ENCODE measurements at regions not wholly inside any gene's neighbourhood (a gene's known extent, or its start where the extent isn't known, plus 50 kb on each side); places are given as distances from the start of the nearest gene placed in this dataset.

DNA sequence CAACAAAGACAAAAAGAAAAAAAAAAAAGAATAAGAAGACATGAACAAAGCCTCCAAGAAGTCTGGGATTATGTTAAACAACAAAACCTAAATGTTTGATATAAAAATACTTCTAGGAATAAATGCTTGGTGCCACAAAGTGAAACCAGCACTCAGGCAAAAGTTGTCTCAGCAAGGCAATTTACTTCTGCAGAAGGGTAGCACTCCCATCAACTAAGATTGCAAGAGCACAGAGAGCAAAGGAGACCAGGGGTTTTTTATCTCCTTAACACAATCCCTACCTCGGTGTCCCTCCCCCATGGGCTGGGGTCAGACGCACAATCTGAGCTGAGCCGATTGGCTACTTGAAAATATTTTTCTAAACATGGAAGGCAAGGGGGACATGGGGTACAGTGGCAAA, 381.3 kb upstream of the SLC24A2 start:
- no peak overlapping the region for H3K27ac Mint-ChIP-seq
- H3K4me1 Mint-ChIP-seq = no peaks in the 10 kb centered on the region
- no peak overlapping the region for H3K4me3 Mint-ChIP-seq
- H3K36me3 Mint-ChIP-seq = peaks cover 10 to 14% of the 10 kb centered on the region in 2 donors
- peaks cover 11 to 19% of the 10 kb centered on the region in 2 donors for H3K27me3 Mint-ChIP-seq
- DNase-seq (no peak), ATAC-seq (replicated peaks) (no peak)
- peaks cover 34 to 38% of the 10 kb centered on the region in 2 donors for H3K9me3 Mint-ChIP-seq

DNA sequence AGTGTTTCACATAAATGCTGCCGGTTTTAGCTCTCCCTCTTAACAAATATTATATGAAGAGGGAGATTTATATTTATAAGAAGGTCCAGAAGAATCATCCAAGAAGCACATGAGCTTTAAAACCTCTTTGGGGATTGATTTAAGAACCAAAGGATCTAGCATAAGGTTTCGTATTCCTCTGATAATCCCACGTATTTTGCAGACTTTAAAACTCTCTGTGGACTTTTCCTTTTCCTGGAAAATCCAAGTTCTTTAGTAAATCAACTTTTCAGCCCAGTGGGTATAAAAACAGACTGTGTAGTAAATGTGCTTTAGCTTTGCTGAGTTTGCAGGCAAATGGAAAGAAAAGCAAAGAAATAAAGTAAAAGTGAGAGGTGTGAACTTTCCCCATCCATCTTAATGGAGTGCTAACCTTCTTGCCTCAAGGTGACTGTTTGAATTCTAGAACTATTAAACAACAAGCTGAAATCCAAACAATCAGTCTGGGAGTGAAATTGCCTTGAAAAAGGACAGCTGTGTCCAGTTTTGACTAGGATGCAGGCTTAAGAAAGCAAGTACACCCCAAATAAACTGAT, 363.4 kb upstream of the SLC24A2 start:
- Mint-ChIP-seq H3K4me1 (no peaks in the 10 kb centered on the region), H3K4me3 (no peak overlapping the region), H3K9me3 (no peaks in the 10 kb centered on the region), H3K36me3 (no peaks in the 10 kb centered on the region), H3K27me3 (peaks cover 6 to 11% of the 10 kb centered on the region in 2 donors), H3K27ac (no peak overlapping the region)
- no peak for ATAC-seq (replicated peaks)
- DNase-seq = no peak

DNA sequence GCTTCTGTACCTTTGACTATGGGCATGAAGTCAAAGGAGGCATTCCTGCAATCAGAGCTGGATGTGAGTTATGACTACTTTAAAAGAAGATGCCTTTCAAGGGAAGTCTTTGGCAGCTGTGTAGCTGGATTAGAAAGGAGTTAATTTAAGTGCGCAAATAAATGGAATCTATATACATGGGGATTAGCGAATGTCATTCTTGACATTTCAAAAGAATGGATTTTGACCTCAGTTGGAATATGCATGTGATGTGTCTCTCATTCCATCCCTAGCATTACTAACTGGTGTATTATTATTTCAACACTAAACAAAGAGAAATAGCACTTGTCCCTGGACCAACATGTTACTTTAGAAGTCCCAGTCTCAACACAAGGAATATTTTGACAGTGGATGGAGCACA, 359.6 kb upstream of the SLC24A2 start:
- DNase-seq (no peak), ATAC-seq (replicated peaks) (no peak)
- peaks cover 3 to 10% of the 10 kb centered on the region in 2 donors for H3K4me1 Mint-ChIP-seq
- H3K4me3 Mint-ChIP-seq = no peak overlapping the region
- H3K27me3 Mint-ChIP-seq = peaks cover 9% of the 10 kb centered on the region in 2 donors
- H3K36me3 Mint-ChIP-seq = no peaks in the 10 kb centered on the region
- H3K27ac Mint-ChIP-seq = no peak overlapping the region
- no peaks in the 10 kb centered on the region for H3K9me3 Mint-ChIP-seq

DNA sequence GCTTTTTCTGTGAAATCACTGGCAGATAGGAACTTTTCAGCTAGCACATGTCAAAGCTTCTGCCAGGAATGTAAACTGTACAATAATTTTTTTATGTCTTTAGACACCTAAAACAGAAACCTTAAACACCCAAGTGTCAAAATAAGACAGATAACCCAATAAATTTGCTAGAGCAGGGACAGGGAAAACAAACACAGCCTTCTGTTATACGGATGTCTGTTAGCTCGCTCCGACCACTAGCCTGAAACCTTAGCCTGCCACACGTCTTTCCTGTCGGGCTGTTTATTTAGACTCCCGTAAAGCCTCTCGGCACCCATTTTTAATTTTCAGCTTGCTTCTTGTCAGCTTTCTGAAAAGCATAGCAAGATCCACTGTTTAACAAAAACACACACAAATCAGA, 355.4 kb upstream of the SLC24A2 start:
- Mint-ChIP-seq H3K27ac (no peak overlapping the region), H3K27me3 (peaks cover 13 to 16% of the 10 kb centered on the region in 2 donors), H3K9me3 (no peaks in the 10 kb centered on the region), H3K36me3 (no peaks in the 10 kb centered on the region), H3K4me3 (peak overlapping the region; percentile 28 to 47), H3K4me1 (peaks cover 3 to 10% of the 10 kb centered on the region in 2 donors)
- ATAC-seq (replicated peaks) = no peak
- no peak for DNase-seq

DNA sequence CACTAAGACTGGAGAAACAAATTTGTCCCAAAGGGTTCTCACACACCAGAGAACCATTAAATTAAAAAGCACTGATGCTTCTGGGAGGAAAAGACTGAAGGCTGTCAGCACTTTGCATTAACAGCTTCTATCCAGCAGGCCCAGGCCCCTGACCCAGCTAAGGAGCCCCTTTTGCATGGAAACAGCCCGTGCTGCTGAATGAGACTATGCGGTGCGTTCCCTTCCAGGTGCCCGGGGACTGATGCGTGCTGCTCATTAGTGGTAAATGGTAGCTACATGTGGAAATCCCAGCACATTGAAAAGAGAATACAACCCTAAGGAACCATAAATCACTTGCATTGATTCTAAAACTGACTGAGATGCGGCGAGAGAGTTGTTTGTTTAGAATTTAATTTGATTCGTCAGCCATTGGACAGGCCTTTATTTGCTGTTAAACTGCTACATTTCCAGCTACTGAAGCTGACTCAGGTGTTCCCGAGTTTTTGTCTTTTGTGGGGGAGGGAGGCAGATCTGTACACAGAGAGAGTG, 351.0 kb upstream of the SLC24A2 start:
- H3K4me3 Mint-ChIP-seq = no peak overlapping the region
- no peaks in the 10 kb centered on the region for H3K36me3 Mint-ChIP-seq
- ATAC-seq (replicated peaks) = no peak
- H3K27me3 Mint-ChIP-seq = peaks cover 8 to 16% of the 10 kb centered on the region in 2 donors
- peaks cover 3 to 10% of the 10 kb centered on the region in 2 donors for H3K4me1 Mint-ChIP-seq
- H3K9me3 Mint-ChIP-seq = no peaks in the 10 kb centered on the region
- no peak for DNase-seq
- no peak overlapping the region for H3K27ac Mint-ChIP-seq

DNA sequence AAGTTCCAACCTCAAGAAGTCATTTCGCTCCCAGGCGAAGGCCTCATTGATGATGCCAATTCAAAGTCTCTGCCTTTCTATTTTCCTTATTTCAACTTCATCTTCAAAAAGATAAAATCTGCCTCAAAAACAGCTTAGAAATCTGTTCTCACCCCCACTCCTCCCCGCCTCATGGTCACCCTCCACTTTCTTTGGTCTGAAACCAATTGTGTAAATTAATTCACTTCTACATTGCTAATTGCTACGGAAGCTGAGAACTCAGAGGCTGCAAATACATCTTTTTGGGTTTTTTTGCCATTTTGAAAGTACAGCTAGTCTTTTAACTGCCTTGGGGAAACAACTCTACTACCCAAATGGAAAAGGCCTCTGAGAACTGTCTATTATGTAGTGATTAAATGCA, 350.0 kb upstream of the SLC24A2 start:
- Mint-ChIP-seq H3K27ac (no peak overlapping the region), H3K4me3 (no peak overlapping the region), H3K36me3 (no peaks in the 10 kb centered on the region), H3K27me3 (peaks cover 4 to 8% of the 10 kb centered on the region in 2 donors), H3K9me3 (no peaks in the 10 kb centered on the region), H3K4me1 (peaks cover 0 to 2% of the 10 kb centered on the region in 2 donors)
- no peak for DNase-seq
- no peak for ATAC-seq (replicated peaks)

DNA sequence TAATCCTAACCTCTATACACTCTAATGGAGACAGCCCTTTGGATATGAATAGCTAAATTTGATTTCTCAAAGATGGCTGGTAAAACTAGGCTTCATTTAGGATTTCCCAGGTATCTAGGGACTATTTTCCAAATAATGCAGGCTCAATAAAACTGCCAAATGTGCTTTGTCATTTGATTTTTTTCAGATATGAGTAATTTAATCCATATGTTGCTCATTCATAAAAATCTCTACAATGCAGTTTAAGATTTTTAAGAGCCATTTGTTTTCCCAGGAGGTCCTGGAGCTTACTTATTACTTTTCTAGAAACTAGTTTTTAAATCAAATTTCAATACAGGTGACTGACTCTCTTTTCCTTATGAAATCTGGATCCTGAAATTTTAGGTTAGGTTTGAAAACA, 349.3 kb upstream of the SLC24A2 start:
- no peaks in the 10 kb centered on the region for H3K9me3 Mint-ChIP-seq
- no peaks in the 10 kb centered on the region for H3K36me3 Mint-ChIP-seq
- peaks cover 4 to 5% of the 10 kb centered on the region in 2 donors for H3K27me3 Mint-ChIP-seq
- H3K4me1 Mint-ChIP-seq = no peaks in the 10 kb centered on the region
- no peak overlapping the region for H3K27ac Mint-ChIP-seq
- DNase-seq (no peak), ATAC-seq (replicated peaks) (no peak)
- no peak overlapping the region for H3K4me3 Mint-ChIP-seq

DNA sequence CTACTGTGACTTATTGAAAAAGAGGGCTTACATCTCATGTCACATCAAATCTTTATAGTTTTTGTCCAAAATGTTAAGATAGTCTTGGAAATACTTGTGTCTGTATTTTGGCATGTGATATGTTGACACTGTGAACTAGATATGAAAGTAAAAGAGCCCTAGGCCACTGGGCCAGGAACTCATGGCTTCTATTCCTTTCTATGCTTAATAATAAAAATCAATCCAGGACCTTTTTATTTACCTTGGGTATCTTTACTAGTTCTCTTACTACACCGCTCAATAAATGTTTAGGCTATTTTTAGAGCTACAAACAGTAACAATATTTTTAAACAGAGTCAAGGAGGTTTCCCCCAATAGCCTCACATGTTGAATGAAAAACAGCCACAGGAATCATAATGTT, 348.6 kb upstream of the SLC24A2 start:
- H3K27me3 Mint-ChIP-seq = no peaks in the 10 kb centered on the region
- H3K36me3 Mint-ChIP-seq = no peaks in the 10 kb centered on the region
- H3K27ac Mint-ChIP-seq = no peak overlapping the region
- no peaks in the 10 kb centered on the region for H3K9me3 Mint-ChIP-seq
- H3K4me3 Mint-ChIP-seq = no peak overlapping the region
- DNase-seq = no peak
- no peak for ATAC-seq (replicated peaks)
- no peaks in the 10 kb centered on the region for H3K4me1 Mint-ChIP-seq

DNA sequence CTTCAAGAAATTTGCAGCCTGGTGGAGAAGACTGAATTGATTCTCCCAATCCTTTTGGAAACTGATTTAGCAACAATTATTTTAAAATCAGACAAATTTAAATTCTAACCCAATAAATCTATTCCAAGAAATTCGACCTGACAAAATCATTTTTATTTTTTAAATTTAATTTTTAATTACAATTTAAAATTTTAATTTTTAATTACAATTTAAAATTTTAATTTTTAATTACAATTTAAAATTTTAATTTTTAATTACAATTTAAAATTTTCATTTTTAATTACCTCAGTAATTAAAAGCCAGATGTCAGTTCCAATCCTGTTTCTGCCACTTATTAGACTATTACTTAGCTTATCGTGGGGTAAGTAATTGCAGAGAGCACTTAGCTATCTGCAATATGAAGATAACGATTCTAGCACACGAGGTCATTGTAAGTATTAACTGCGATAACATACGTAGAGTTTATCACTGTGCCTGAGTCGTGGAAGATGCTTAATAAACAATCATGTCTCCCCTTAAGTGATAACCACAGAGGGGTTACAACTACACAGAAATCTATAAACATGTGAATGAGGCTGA, 346.4 kb upstream of the SLC24A2 start:
- Mint-ChIP-seq H3K4me1 (no peaks in the 10 kb centered on the region), H3K27me3 (no peaks in the 10 kb centered on the region), H3K36me3 (no peaks in the 10 kb centered on the region), H3K9me3 (no peaks in the 10 kb centered on the region), H3K27ac (no peak overlapping the region), H3K4me3 (no peak overlapping the region)
- DNase-seq (no peak), ATAC-seq (replicated peaks) (no peak)

DNA sequence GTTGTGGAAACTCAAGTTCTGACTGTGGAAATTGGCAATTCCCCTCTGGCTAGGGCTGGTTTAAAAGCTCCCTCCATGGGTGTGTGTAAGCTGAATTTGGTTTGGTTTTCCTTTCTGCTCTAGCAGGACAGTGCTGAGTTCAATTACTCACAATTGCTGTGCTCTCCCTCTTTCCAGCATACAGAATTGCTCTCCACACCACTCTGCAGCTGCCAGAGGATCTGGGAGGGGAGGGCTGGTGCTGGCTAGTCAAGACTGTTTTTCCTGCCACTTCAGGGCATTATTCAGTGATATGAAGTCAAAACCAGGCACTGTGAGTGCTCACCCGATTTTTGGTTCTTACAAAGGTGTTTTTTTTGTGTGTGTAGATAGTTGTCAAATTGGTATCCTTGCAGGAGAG, 336.9 kb upstream of the SLC24A2 start:
- Mint-ChIP-seq H3K27me3 (peaks cover 0 to 4% of the 10 kb centered on the region in 2 donors), H3K27ac (no peak overlapping the region), H3K4me3 (no peak overlapping the region), H3K9me3 (peaks cover 0 to 4% of the 10 kb centered on the region in 2 donors), H3K4me1 (no peaks in the 10 kb centered on the region), H3K36me3 (no peaks in the 10 kb centered on the region)
- ATAC-seq (replicated peaks) = no peak
- DNase-seq = no peak

DNA sequence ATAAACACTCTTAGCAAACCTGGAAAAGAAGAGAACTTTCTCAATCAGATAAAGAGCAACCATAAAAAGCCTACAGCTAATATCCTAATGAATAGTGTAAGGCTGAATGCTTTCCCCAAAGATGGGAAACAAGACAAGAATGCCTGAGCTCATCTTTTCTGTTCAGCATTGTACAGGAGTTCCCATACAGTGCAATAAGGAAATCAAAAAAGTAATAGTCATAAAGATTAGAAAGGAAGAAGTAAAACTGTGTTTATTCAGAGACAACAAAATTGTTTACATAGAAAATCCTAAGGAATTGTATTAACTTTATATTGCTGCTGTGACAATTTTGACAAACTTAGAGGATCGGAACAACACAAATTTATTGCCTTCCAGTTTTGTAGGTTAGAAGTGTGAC, 330.7 kb upstream of the SLC24A2 start:
- Mint-ChIP-seq H3K27ac (no peak overlapping the region), H3K4me1 (peaks cover 3 to 15% of the 10 kb centered on the region in 2 donors), H3K9me3 (peaks cover 9 to 11% of the 10 kb centered on the region in 2 donors), H3K27me3 (peaks cover 0 to 4% of the 10 kb centered on the region in 2 donors), H3K36me3 (peaks cover 0 to 12% of the 10 kb centered on the region in 2 donors), H3K4me3 (no peak overlapping the region)
- ATAC-seq (replicated peaks) (no peak), DNase-seq (no peak)

DNA sequence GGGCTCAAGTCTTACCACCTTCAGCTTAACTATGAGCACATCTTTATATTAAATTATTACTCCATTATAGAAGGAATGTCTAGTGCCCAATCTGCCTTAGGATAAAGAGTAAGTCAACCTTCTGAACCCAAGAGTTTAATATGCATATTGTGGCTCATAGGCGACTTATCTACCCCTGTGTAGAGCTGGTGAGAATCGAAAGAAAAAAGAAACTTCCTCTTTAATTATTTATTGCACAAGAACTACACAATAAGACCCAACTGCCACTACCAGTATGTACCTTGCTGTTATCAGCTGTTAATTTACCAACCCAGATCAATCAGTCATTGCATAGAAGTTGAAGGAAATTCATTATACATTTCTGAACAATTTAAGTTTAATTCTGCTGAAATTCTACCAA, 329.1 kb upstream of the SLC24A2 start:
- Mint-ChIP-seq H3K4me3 (no peak overlapping the region), H3K27ac (no peak overlapping the region), H3K36me3 (peaks cover 0 to 17% of the 10 kb centered on the region in 2 donors), H3K4me1 (peaks cover 3 to 15% of the 10 kb centered on the region in 2 donors), H3K9me3 (peaks cover 12 to 14% of the 10 kb centered on the region in 2 donors), H3K27me3 (peaks cover 0 to 4% of the 10 kb centered on the region in 2 donors)
- DNase-seq = no peak
- ATAC-seq (replicated peaks) = peak in 1 of 2 donors; percentile 27

DNA sequence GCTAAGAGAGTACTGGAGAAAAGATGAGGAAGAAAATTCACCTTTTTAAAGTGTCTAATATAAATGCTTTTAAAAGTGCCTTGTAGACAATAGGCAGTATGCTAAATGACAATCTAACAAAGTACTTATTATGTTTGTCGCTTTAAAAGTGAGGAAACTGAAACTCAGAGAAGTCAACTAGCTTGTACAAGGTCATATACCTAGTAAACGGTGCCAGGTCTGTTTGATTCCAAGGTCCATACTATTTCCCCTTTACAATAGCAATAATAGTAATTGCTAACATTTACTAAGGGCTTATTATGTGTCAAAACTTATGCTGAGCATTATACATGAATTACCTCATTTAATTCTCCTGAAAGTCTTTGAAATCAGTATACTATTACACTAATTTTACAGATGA, 328.6 kb upstream of the SLC24A2 start:
- DNase-seq (no peak), ATAC-seq (replicated peaks) (no peak)
- Mint-ChIP-seq H3K4me3 (no peak overlapping the region), H3K9me3 (peaks cover 12 to 14% of the 10 kb centered on the region in 2 donors), H3K27ac (no peak overlapping the region), H3K36me3 (peaks cover 0 to 17% of the 10 kb centered on the region in 2 donors), H3K4me1 (peaks cover 3 to 15% of the 10 kb centered on the region in 2 donors), H3K27me3 (peaks cover 0 to 4% of the 10 kb centered on the region in 2 donors)

DNA sequence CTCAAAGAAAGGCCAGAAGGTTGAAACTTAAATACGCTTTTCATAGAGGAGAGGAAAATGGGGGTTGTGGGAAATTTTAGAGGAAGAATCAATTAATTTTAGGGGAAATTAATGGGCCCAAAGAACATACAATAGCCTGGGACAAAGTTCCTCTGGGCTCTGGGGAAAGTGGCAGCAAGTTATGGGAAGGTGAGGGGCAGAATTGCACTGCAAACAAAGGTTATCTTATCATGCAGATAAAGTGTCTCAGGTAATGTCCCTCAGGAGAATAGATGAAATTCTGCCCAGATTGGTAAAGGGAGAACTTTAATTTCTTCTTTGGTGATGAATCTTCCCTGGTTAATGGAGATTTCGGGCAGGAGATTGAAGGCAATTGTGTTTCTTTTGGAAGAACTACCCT, 326.1 kb upstream of the SLC24A2 start:
- Mint-ChIP-seq H3K4me1 (peaks cover 3 to 15% of the 10 kb centered on the region in 2 donors), H3K27ac (no peak overlapping the region), H3K9me3 (peaks cover 12% of the 10 kb centered on the region in 2 donors), H3K27me3 (peaks cover 0 to 4% of the 10 kb centered on the region in 2 donors), H3K36me3 (peaks cover 0 to 17% of the 10 kb centered on the region in 2 donors), H3K4me3 (no peak overlapping the region)
- no peak for DNase-seq
- ATAC-seq (replicated peaks) = no peak

DNA sequence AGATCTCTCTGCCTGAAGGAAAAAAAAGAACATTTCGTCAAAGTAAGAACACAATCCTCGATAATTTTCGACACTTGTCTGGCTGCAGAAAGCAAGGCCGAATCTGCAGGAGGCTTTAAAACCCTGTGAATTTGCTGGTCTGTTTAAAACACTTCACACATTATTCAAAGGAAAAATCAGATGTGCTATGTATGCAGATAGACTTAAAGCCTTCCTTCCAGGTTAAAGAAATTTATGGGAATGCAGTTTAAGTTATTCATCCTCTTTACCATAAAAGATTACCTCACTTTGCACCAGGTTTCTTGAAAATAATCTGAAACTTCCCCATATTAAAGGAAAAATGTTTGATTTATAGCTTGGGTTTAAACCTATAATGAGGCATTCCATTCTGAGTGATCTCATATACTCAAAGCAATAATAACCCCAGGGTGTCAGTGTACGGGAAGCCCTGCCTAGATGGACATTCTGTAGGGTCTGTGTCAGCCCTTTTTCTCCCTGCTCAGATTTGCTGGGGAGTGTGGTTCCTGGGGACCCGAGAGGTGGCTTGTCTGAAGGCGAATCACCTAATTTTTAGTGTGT, 323.5 kb upstream of the SLC24A2 start:
- ATAC-seq (replicated peaks) = no peak

More for the DNA sequence above, 323.5 kb upstream of the SLC24A2 start:
- Mint-ChIP-seq H3K36me3 (peaks cover 0 to 17% of the 10 kb centered on the region in 2 donors), H3K27ac (no peak overlapping the region), H3K4me3 (no peak overlapping the region), H3K9me3 (peaks cover 12 to 14% of the 10 kb centered on the region in 2 donors), H3K27me3 (peaks cover 0 to 4% of the 10 kb centered on the region in 2 donors), H3K4me1 (peaks cover 2 to 7% of the 10 kb centered on the region in 2 donors)
- no peak for DNase-seq
